K562 (cell line): ENCODE measurements at regions not wholly inside any gene's neighbourhood (a gene's known extent, or its start where the extent isn't known, plus 50 kb on each side); places are given as distances from the start of the nearest gene placed in this dataset.
A peak's percentile ranks its signal among the peaks of the same experiment; 100 is the strongest.

ENCODE experiments used
- ATAC-seq: fragments of 200-7000 bp; cut with Tn5 transposase; 3 replicates; pipeline ENCODE4 v1.9.1; 2020; ENCODE audit warnings: moderate library complexity
- BruUV-seq: library from RNA; stranded (reverse); fragments of 400-500 nt; replicated peaks from 2 replicates; lab custom pipeline; 2021; lab: Mats Ljungman, UMichigan
- CTCF ChIA-PET: fragments of 300-600 bp; formaldehyde crosslinking; extraction: SDS; loops from one replicate; lab custom pipeline; 2021; ENCODE audit warnings: low intra/inter-chr PET ratio; lab: Yijun Ruan, JAX
- POLR2A ChIA-PET: fragments of 300-600, 350-650 bp; sonication (Branson Sonifier 250); formaldehyde crosslinking; extraction: SDS; loops from one replicate; lab custom pipeline; 2021; ENCODE audit warnings: antibody characterized with exemption, inconsistent platforms; lab: Yijun Ruan, JAX
- DNase-seq, 4 experiments: peaks; one replicate each; pipeline versions ENCODE4 v3.0.0 to v3.0.0-alpha.2; 2011 to 2018; ENCODE audit warnings: low spot score in 3 of 4, mixed read lengths in 3 of 4; ENCODE audit errors: extremely low read depth in 1 of 4
- FAIRE-seq: peaks from 2 replicates; lab custom pipeline; 2011; peaks lifted over from hg19 to GRCh38; lab: Jason Lieb, UNC
- H2AFZ ChIP-seq: 2 replicates; pipeline ENCODE4 v1.6.0; 2011; ENCODE audit warnings: low read depth, low read length, control low read depth, inconsistent platforms
- H3K27ac ChIP-seq: fragments of 200-600 bp; 3 replicates; pipeline ENCODE4 v1.8.0; 2011; ENCODE audit warnings: low read depth, mild to moderate bottlenecking, control low read depth, inconsistent platforms, low read length, moderate library complexity, mixed read lengths; ENCODE audit errors: extremely low read depth
- H3K27me3 ChIP-seq, 2 experiments: fragments of 300-600 bp in 1 of 2; 2 replicates in 1 of 2; 3 replicates in 1 of 2; pipeline versions ENCODE4 v1.6.0 to v1.8.0; 2011; ENCODE audit warnings: inconsistent platforms in 2 of 2, low read length in 2 of 2, mild to moderate bottlenecking in 1 of 2, mixed read lengths in 1 of 2, moderate library complexity in 1 of 2; ENCODE audit not compliant: control insufficient read depth in 2 of 2, insufficient read depth in 2 of 2
- H3K36me3 ChIP-seq: fragments of 300-600 bp; 3 replicates; pipeline ENCODE4 v1.8.0; 2011; ENCODE audit warnings: mild to moderate bottlenecking, low read length, inconsistent platforms; ENCODE audit not compliant: control insufficient read depth, insufficient read depth
- H3K4me1 ChIP-seq, 2 experiments: fragments of 200-600 bp in 1 of 2; replicated peaks in 1 of 2; 2 replicates in 1 of 2; 3 replicates in 1 of 2; pipeline versions ENCODE4 v1.5.1 to v1.8.0; 2011; ENCODE audit warnings: inconsistent platforms in 2 of 2, low read length in 2 of 2, mild to moderate bottlenecking in 1 of 2, mixed read lengths in 1 of 2, moderate library complexity in 1 of 2; ENCODE audit not compliant: control insufficient read depth in 2 of 2, insufficient read depth in 2 of 2
- H3K4me2 ChIP-seq: 2 replicates; pipeline ENCODE4 v1.6.1; 2011; ENCODE audit warnings: low read length, control low read depth, inconsistent platforms, mixed read lengths; ENCODE audit not compliant: insufficient read depth
- H3K4me3 ChIP-seq: fragments of 200-600 bp; sonication (generic), shearing (Covaris generic); 2 replicates; pipeline ENCODE4 v1.5.1; 2016; ENCODE audit warnings: control low read depth, inconsistent platforms
- H3K79me2 ChIP-seq: fragments of 200-600 bp; 3 replicates; pipeline ENCODE4 v1.8.0; 2011; ENCODE audit warnings: low read length, inconsistent platforms; ENCODE audit not compliant: control insufficient read depth, insufficient read depth
- H3K9ac ChIP-seq, 2 experiments: 2 replicates each; pipeline versions ENCODE4 v1.6.0 to v1.6.1; 2011; ENCODE audit warnings: low read depth in 2 of 2, low read length in 2 of 2, control low read depth in 1 of 2, inconsistent platforms in 1 of 2, mild to moderate bottlenecking in 1 of 2, mixed read lengths in 1 of 2; ENCODE audit not compliant: insufficient read depth in 1 of 2
- H3K9me1 ChIP-seq: one replicate; pipeline ENCODE4 v1.6.0; 2011; ENCODE audit warnings: inconsistent platforms, mild to moderate bottlenecking, low read length, moderate library complexity; ENCODE audit not compliant: control insufficient read depth, insufficient read depth
- H3K9me3 ChIP-seq: replicated peaks from 2 replicates; pipeline ENCODE4 v1.5.1; 2011; ENCODE audit warnings: low read depth, low read length, inconsistent platforms; ENCODE audit not compliant: control insufficient read depth, insufficient read depth
- H4K20me1 ChIP-seq: replicated peaks from 2 replicates; pipeline ENCODE4 v1.6.1; 2011; ENCODE audit warnings: low read length, inconsistent platforms, mixed read lengths; ENCODE audit not compliant: control insufficient read depth, insufficient read depth
- ARNT ChIP-seq, 2 experiments: fragments of 450-650 bp; IDR thresholded peaks; 2 replicates each; pipeline ENCODE4 v1.6.1; 2016; ENCODE audit warnings: mild to moderate bottlenecking in 1 of 2
- ATF2 ChIP-seq: sonication (generic); formaldehyde crosslinking; IDR thresholded peaks from 2 replicates; pipeline ENCODE4 v1.8.1; 2022; ENCODE audit warnings: missing genetic modification reagents
- CREB5 ChIP-seq: fragments of 250-450 bp; sonication (Bioruptor Pico); IDR thresholded peaks from 2 replicates; pipeline ENCODE4 v1.5.0; 2020; ENCODE audit warnings: mild to moderate bottlenecking
- GATA2 ChIP-seq: sonication (generic); formaldehyde crosslinking; IDR thresholded peaks from 2 replicates; pipeline ENCODE4 v1.4.0; 2020; ENCODE audit warnings: mild to moderate bottlenecking, missing genetic modification reagents
- HDAC1 ChIP-seq, 2 experiments: fragments of 450-650 bp; IDR thresholded peaks; 2 replicates each; pipeline ENCODE4 v1.6.1; 2016 to 2017; ENCODE audit warnings: inconsistent platforms in 1 of 2, mild to moderate bottlenecking in 1 of 2, moderate library complexity in 1 of 2
- PCBP2 ChIP-seq: fragments of 200-400 bp; formaldehyde crosslinking; IDR thresholded peaks from 2 replicates; pipeline ENCODE4 v1.6.1; 2018; ENCODE audit warnings: low read length, low read depth, mild to moderate bottlenecking, moderate library complexity; ENCODE audit not compliant: poor library complexity, severe bottlenecking
- POLR2B ChIP-seq: fragments of 450-650 bp; IDR thresholded peaks from 2 replicates; pipeline ENCODE4 v1.6.1; 2018; ENCODE audit warnings: low read depth; ENCODE audit not compliant: partially characterized antibody
- RBFOX2 ChIP-seq: fragments of 200-400 bp; formaldehyde crosslinking; IDR thresholded peaks from 2 replicates; pipeline ENCODE4 v1.6.1; 2017; ENCODE audit warnings: low read depth, mild to moderate bottlenecking, low read length, moderate library complexity
- RFX1 ChIP-seq: fragments of 450-650 bp; IDR thresholded peaks from 2 replicates; pipeline ENCODE4 v1.6.1; 2016; ENCODE audit warnings: mild to moderate bottlenecking, moderate library complexity
- SIRT6 ChIP-seq: IDR thresholded peaks from one replicate; pipeline ENCODE4 v1.6.1; 2012; ENCODE audit warnings: low read depth, mild to moderate bottlenecking, control low read depth, inconsistent platforms, low read length, moderate library complexity
- SREBF1 ChIP-seq: fragments of 150-350 bp; IDR thresholded peaks from 2 replicates; pipeline ENCODE4 v1.6.1; 2014; ENCODE audit warnings: antibody characterized with exemption, low read depth, low read length, borderline replicate concordance
- SRSF1 ChIP-seq: fragments of 200-400 bp; formaldehyde crosslinking; IDR thresholded peaks from 2 replicates; pipeline ENCODE4 v1.6.1; 2017; ENCODE audit warnings: mild to moderate bottlenecking, low read depth, low read length, moderate library complexity
- TAL1 ChIP-seq: fragments of 450-650 bp; IDR thresholded peaks from 2 replicates; pipeline ENCODE4 v1.6.1; 2016; ENCODE audit warnings: mild to moderate bottlenecking
- YY1 ChIP-seq, 3 experiments: IDR thresholded peaks; 2 replicates each; pipeline ENCODE4 v1.6.1; 2011; ENCODE audit warnings: low read length in 2 of 3, mild to moderate bottlenecking in 2 of 3, moderate library complexity in 2 of 3, borderline replicate concordance in 1 of 3, control low read depth in 1 of 3, low read depth in 1 of 3; ENCODE audit not compliant: insufficient read depth in 3 of 3, insufficient replicate concordance in 2 of 3, control insufficient read depth in 1 of 3, insufficient read length in 1 of 3; ENCODE audit errors: extremely low read depth in 1 of 3
- ZNF518B ChIP-seq: fragments of 250-450 bp; sonication (Bioruptor Pico); IDR thresholded peaks from 2 replicates; pipeline ENCODE4 v1.5.0; 2021; ENCODE audit warnings: mild to moderate bottlenecking, moderate library complexity
- WGBS: fragments of 100-300 bp; shearing (Covaris generic); methylation state at CpG from one replicate; pipeline ENCODE4 v1.1.6; 2016; ENCODE audit warnings: low coverage, mixed read lengths; ENCODE audit not compliant: insufficient coverage; ENCODE audit errors: missing lambda C conversion rate; 5-methylcytosine and 5-hydroxymethylcytosine counted together
- in situ Hi-C: fragments of 300-500 bp; cut with MboI; formaldehyde crosslinking; loops from 4 replicates; pipeline ENCODE4 v1.15.0; 2018; ENCODE audit warnings: inconsistent platforms, mixed read lengths
- intact Hi-C: fragments of 100-400 bp; cut with micrococcal nuclease; formaldehyde crosslinking; loops from 2 replicates; pipeline ENCODE4 v1.14.2; 2022

- Histone ChIP-seq H3K36me3 (no peaks in the 10 kb centered on the region), H3K27ac (no peak overlapping the region), H3K27me3 (no peaks in the 10 kb centered on the region), H2AFZ (no peak overlapping the region), H3K9ac (no peak overlapping the region), H3K4me2 (no peak overlapping the region), H4K20me1 (no peaks in the 10 kb centered on the region), H3K4me1 (no peaks in the 10 kb centered on the region), H3K4me3 (no peak overlapping the region), H3K9me1 (no peaks in the 10 kb centered on the region), H3K9me3 (no peaks in the 10 kb centered on the region), H3K79me2 (no peaks in the 10 kb centered on the region)
- FAIRE-seq: peak; percentile 48
- intact Hi-C loops: no loop called here
- ChIA-PET CTCF (no interaction called here), POLR2A (no interaction called here)
- in situ Hi-C loops: no loop called here
- no peak for ATAC-seq
- BruUV-seq: no TSS peak
- TF ChIP-seq POLR2B (no peak), ATF2 (no peak), PCBP2 (no peak), RBFOX2 (no peak), RFX1 (no peak), ARNT (IDR thresholded peaks at IDR 0.05) (no peak), HDAC1 (IDR thresholded peaks at IDR 0.05) (no peak), GATA2 (CRISPR knock-in tag) (no peak), SREBF1 (no peak), SIRT6 (no peak), ZNF518B (CRISPR knock-in tag) (no peak), TAL1 (no peak), CREB5 (no peak), YY1 (IDR thresholded peaks at IDR 0.05; ENCODE audit: borderline replicate concordance in 1 of 3, control insufficient read depth in 1 of 3, extremely low read depth in 1 of 3, insufficient read depth in 3 of 3, insufficient read length in 1 of 3, insufficient replicate concordance in 2 of 3, low read depth in 1 of 3, low read length in 2 of 3) (no peak), SRSF1 (no peak)
- WGBS: 0% methylated on average over 3 of the region's 3 CpGs
- DNase-seq: peak in 1 of 4 experiments; percentile 1
Measured at GRCh38 chr15:39028069-39028468, 463.5 kb upstream of the RASGRP1 start.
